GM10266 (cell line): ENCODE measurements at regions not wholly inside any gene's neighbourhood (a gene's known extent, or its start where the extent isn't known, plus 50 kb on each side); places are given as distances from the start of the nearest gene placed in this dataset.

Experiments used
- DNase-seq: peaks from one replicate; pipeline ENCODE4 v3.0.0; 2012; ENCODE audit errors: extremely low spot score
- CTCF ChIP-seq: IDR thresholded peaks from 2 replicates; pipeline ENCODE4 v1.5.1; 2012; ENCODE audit warnings: mild to moderate bottlenecking, low read depth; ENCODE audit not compliant: control insufficient read depth, insufficient read depth; ENCODE audit errors: missing control alignments

- DNase-seq: no peak
These were observed 944.5 kb upstream of the CTNND2 start for GRCh38 chr5:12848709-12849108.

GRCh38 chr5:12845549-12846159 lies 941.4 kb upstream of the CTNND2 start:
- TF ChIP-seq CTCF: no peak
- no peak for DNase-seq

More at GRCh38 chr5:12848709-12849108, 944.5 kb upstream of the CTNND2 start:
- TF ChIP-seq CTCF: no peak

- DNase-seq: no peak
- TF ChIP-seq CTCF: no peak
These were observed 936.7 kb upstream of the CTNND2 start for GRCh38 chr5:12840972-12841371.

- no peak for TF ChIP-seq CTCF
These were observed 933.3 kb upstream of the CTNND2 start for GRCh38 chr5:12837592-12837991.

GRCh38 chr5:12825163-12825562 lies 920.9 kb upstream of the CTNND2 start:
- TF ChIP-seq CTCF: no peak
- DNase-seq: no peak

More at GRCh38 chr5:12837592-12837991, 933.3 kb upstream of the CTNND2 start:
- DNase-seq: no peak

GRCh38 chr5:12805165-12805698 lies 901.0 kb upstream of the CTNND2 start:
- DNase-seq: no peak
- no peak for TF ChIP-seq CTCF

GRCh38 chr5:12799165-12799564 lies 894.9 kb upstream of the CTNND2 start:
- DNase-seq: no peak
- no peak for TF ChIP-seq CTCF
